Loucy (cell line): ENCODE measurements at regions not wholly inside any gene's neighbourhood (a gene's known extent, or its start where the extent isn't known, plus 50 kb on each side); places are given as distances from the start of the nearest gene placed in this dataset.

Source experiments
- H2AFZ ChIP-seq: fragments of 200-600 bp; sonication (generic); 2 replicates; pipeline ENCODE4 v1.6.0; 2016; ENCODE audit warnings: antibody characterized with exemption, mild to moderate bottlenecking, low read length, moderate library complexity
- H3F3A ChIP-seq: fragments of 200-600 bp; 2 replicates; pipeline ENCODE4 v1.6.0; 2016; ENCODE audit warnings: antibody characterized with exemption, low read depth, mild to moderate bottlenecking
- H3K27me3 ChIP-seq: fragments of 200-600 bp; sonication (generic); 2 replicates; pipeline ENCODE4 v1.6.1; 2014; ENCODE audit warnings: low read length, mild to moderate bottlenecking; ENCODE audit not compliant: insufficient read depth, poor library complexity, severe bottlenecking
- H3K36me3 ChIP-seq: fragments of 200-600 bp; sonication (generic); 2 replicates; pipeline ENCODE4 v1.6.1; 2016; ENCODE audit warnings: low read length; ENCODE audit not compliant: insufficient read depth
- H3K4me1 ChIP-seq: fragments of 200-600 bp; sonication (generic); 2 replicates; pipeline ENCODE4 v1.5.1; 2014; ENCODE audit warnings: low read length, mild to moderate bottlenecking; ENCODE audit not compliant: insufficient read depth, poor library complexity, severe bottlenecking
- H3K4me2 ChIP-seq: fragments of 200-600 bp; sonication (generic); 2 replicates; pipeline ENCODE4 v1.6.0; 2014; ENCODE audit warnings: antibody characterized with exemption, low read length, low read depth, mild to moderate bottlenecking; ENCODE audit not compliant: poor library complexity, severe bottlenecking
- H3K4me3 ChIP-seq: fragments of 200-600 bp; sonication (generic); 2 replicates; pipeline ENCODE4 v1.5.1; 2014; ENCODE audit warnings: low read length, mild to moderate bottlenecking, mixed read lengths; ENCODE audit not compliant: poor library complexity, severe bottlenecking
- H3K79me2 ChIP-seq: fragments of 200-600 bp; sonication (generic); 2 replicates; pipeline ENCODE4 v1.6.1; 2014; ENCODE audit warnings: low read length; ENCODE audit not compliant: insufficient read depth
- H3K9ac ChIP-seq: fragments of 200-600 bp; sonication (generic); 2 replicates; pipeline ENCODE4 v1.6.0; 2014; ENCODE audit warnings: mild to moderate bottlenecking, low read depth, low read length, moderate library complexity; ENCODE audit not compliant: poor library complexity, severe bottlenecking
- H3K9me2 ChIP-seq: fragments of 200-600 bp; sonication (generic); replicated peaks from 2 replicates; pipeline ENCODE4 v1.6.1; 2016; ENCODE audit warnings: low read depth, low read length, mixed read lengths
- H3K9me3 ChIP-seq: fragments of 200-600 bp; sonication (generic); 2 replicates; pipeline ENCODE4 v1.6.1; 2014; ENCODE audit warnings: mild to moderate bottlenecking, antibody characterized with exemption, low read length, low read depth; ENCODE audit not compliant: insufficient read depth
- H4K20me1 ChIP-seq: fragments of 200-600 bp; sonication (generic); 2 replicates; pipeline ENCODE4 v1.6.0; 2014; ENCODE audit warnings: antibody characterized with exemption, low read length, mild to moderate bottlenecking; ENCODE audit not compliant: insufficient read depth, poor library complexity, severe bottlenecking
- CTCF ChIP-seq: fragments of 200-600 bp; sonication (generic); conservative IDR thresholded peaks from 2 replicates; pipeline ENCODE4 v1.5.1; 2014; ENCODE audit warnings: mild to moderate bottlenecking, antibody characterized with exemption, low read length
- EZH2phosphoT487 ChIP-seq: fragments of 200-600 bp; IDR thresholded peaks from 2 replicates; pipeline ENCODE4 v1.6.1; 2018; ENCODE audit warnings: antibody characterized with exemption, mild to moderate bottlenecking, moderate library complexity, borderline replicate concordance

DNA sequence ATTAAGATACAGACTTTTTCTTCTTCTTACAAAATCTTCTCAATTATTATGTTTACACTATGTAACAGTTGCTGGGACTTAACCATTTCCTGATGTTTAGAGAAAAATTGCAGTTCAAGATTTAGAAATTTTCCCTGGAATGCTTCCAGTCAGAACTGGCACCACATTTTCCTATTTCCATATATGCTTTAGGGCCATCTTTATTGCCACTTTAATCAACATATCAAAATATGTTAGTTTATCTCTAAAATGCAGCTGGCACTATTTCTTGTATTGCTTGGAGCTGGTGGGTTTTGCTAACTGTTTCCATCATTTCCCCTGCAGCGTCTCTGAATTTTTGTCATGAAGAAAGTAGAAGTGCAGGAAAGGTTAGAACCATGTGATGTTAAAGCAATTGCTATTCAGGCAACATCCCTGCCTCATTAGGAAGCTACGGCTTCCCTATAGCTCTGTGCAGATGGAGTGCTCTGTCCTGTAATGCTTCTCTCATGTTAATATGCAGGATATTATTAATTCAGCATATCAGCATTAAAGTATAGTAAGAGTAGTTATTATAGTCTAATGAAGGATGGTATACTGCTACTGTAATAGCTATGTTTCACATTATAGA is 269.1 kb downstream of the MTRR start:
- no peaks in the 10 kb centered on the region for H3K27me3 ChIP-seq
- no peak overlapping the region for H2AFZ ChIP-seq
- no peak overlapping the region for H3K4me3 ChIP-seq
- no peaks in the 10 kb centered on the region for H3F3A ChIP-seq
- no peaks in the 10 kb centered on the region for H3K36me3 ChIP-seq
- H3K4me1 ChIP-seq: no peaks in the 10 kb centered on the region
- no peaks in the 10 kb centered on the region for H4K20me1 ChIP-seq
- H3K9ac ChIP-seq: no peak overlapping the region
- no peaks in the 10 kb centered on the region for H3K9me2 ChIP-seq
- H3K4me2 ChIP-seq: no peak overlapping the region
- no peaks in the 10 kb centered on the region for H3K9me3 ChIP-seq
- no peaks in the 10 kb centered on the region for H3K79me2 ChIP-seq
- TF ChIP-seq CTCF (no peak), EZH2phosphoT487 (no peak)

DNA sequence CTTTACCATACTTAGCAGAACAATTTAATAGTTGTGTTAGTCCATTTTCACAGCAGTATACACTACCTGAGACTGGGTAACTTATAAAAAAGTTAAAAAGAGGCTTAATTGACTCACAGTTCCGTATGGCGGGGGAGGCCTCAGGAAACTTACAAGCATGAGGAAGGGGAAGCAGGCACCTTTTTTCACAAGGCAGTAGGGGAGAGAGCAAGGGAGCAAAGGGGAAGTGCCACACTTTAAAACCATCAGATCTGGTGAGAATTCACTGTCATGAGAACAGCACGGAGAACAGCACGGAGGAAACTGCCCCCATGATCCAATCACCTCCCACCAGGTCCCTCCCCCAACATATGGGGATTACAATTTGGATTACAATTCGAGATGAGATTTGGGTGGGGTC is 269.9 kb downstream of the MTRR start:
- no peaks in the 10 kb centered on the region for H3F3A ChIP-seq
- no peaks in the 10 kb centered on the region for H3K36me3 ChIP-seq
- H3K4me1 ChIP-seq: no peaks in the 10 kb centered on the region
- H3K27me3 ChIP-seq: no peaks in the 10 kb centered on the region
- H3K9me2 ChIP-seq: no peaks in the 10 kb centered on the region
- no peaks in the 10 kb centered on the region for H4K20me1 ChIP-seq
- TF ChIP-seq CTCF (no peak), EZH2phosphoT487 (no peak)
- no peaks in the 10 kb centered on the region for H3K79me2 ChIP-seq
- no peak overlapping the region for H3K4me2 ChIP-seq
- no peak overlapping the region for H3K4me3 ChIP-seq
- no peaks in the 10 kb centered on the region for H3K9me3 ChIP-seq
- no peak overlapping the region for H3K9ac ChIP-seq
- no peak overlapping the region for H2AFZ ChIP-seq

DNA sequence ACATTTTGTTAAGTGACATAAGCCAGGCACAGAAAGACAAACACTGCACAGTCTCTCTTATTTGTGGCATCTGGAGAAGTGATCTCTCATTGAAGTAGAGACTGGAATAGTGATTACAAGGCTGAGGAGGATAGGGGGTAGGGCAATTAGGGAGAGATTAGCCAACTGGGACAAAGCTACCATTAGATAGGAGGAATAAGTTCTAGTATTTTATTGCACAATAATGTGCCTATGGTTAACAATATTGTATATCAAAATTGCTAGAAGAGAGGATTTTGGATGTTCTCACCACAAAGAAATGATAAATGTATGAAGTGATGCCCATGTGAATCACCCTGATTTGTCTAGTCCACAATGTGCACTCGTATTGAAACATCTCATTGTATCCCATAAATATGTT is 281.8 kb downstream of the MTRR start:
- no peaks in the 10 kb centered on the region for H3K4me1 ChIP-seq
- no peaks in the 10 kb centered on the region for H3K36me3 ChIP-seq
- H3F3A ChIP-seq: no peaks in the 10 kb centered on the region
- no peak overlapping the region for H2AFZ ChIP-seq
- no peaks in the 10 kb centered on the region for H3K9me2 ChIP-seq
- H3K27me3 ChIP-seq: no peaks in the 10 kb centered on the region
- no peak overlapping the region for H3K4me3 ChIP-seq
- H3K79me2 ChIP-seq: no peaks in the 10 kb centered on the region
- H4K20me1 ChIP-seq: no peaks in the 10 kb centered on the region
- no peak overlapping the region for H3K4me2 ChIP-seq
- TF ChIP-seq CTCF (no peak), EZH2phosphoT487 (no peak)
- H3K9ac ChIP-seq: no peak overlapping the region
- no peaks in the 10 kb centered on the region for H3K9me3 ChIP-seq
